HUES6 (cell line): ENCODE measurements at regions not wholly inside any gene's neighbourhood (a gene's known extent, or its start where the extent isn't known, plus 50 kb on each side); places are given as distances from the start of the nearest gene placed in this dataset.

ENCODE experiments used
- H3K27ac ChIP-seq: 2 replicates; pipeline ENCODE4 v1.7.0; 2013; ENCODE audit warnings: low read depth, mild to moderate bottlenecking, low read length, inconsistent platforms
- H3K27me3 ChIP-seq: 2 replicates; pipeline ENCODE4 v1.6.1; 2013; ENCODE audit warnings: low read length; ENCODE audit not compliant: control insufficient read depth, insufficient read depth
- H3K36me3 ChIP-seq: 2 replicates; pipeline ENCODE4 v1.6.1; 2013; ENCODE audit warnings: low read length; ENCODE audit not compliant: control insufficient read depth, insufficient read depth
- H3K4me1 ChIP-seq: 2 replicates; pipeline ENCODE4 v1.6.1; 2013; ENCODE audit warnings: low read length; ENCODE audit not compliant: control insufficient read depth, insufficient read depth
- H3K4me3 ChIP-seq: 2 replicates; pipeline ENCODE4 v1.5.1; 2013; ENCODE audit warnings: low read depth, low read length
- H3K9ac ChIP-seq: one replicate; pipeline ENCODE4 v1.6.1; 2013; ENCODE audit warnings: mild to moderate bottlenecking, low read length
- H3K9me3 ChIP-seq: 2 replicates; pipeline ENCODE4 v1.6.1; 2013; ENCODE audit warnings: low read depth, low read length; ENCODE audit not compliant: control insufficient read depth, insufficient read depth

DNA sequence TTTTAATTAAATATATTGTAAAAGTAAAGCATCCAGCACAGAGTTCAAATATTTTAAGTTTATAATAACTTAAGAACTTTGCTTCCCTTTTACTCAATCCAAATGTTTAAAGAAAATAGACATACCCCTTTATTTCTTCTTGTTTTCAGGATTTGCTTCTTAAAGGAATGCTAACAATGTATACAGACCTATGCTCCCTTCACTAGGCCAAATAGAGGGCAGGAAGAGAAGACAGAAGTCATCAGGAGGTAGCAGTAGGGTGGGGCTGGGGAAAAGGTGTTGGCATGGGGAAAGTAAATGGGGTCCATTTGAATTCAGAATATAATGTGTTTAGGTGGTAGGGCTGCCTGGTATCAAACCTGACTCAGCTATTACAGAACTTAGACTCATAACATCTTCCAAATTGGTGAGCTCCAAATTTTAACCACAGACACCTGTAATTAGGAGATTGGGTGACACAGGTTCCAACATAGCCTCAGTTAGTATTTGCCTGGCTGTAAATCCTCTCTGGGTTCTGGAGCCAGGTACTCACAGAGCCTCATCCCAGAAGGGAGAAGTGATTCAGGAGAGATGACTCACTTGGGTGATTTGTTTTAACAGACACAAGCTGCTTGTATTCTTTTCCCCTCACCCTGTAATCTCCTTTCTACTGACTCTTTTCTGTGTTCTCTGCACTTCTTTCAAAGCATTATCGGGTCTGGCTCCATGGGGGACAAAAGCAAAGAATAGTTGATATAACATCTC, 60.1 kb upstream of the DUSP10 start:
- Histone ChIP-seq H3K36me3 (no peaks in the 10 kb centered on the region), H3K4me3 (no peak overlapping the region), H3K27me3 (no peaks in the 10 kb centered on the region), H3K9me3 (peaks cover 7% of the 10 kb centered on the region; the same call in 1 of the 2 replicates), H3K27ac (no peak overlapping the region), H3K9ac (no peak overlapping the region), H3K4me1 (peaks cover 16% of the 10 kb centered on the region; the same call in 1 of the 2 replicates)

- Histone ChIP-seq H3K27ac (no peak overlapping the region), H3K4me3 (no peak overlapping the region), H3K9me3 (peaks cover 7% of the 10 kb centered on the region; the same call in 1 of the 2 replicates), H3K9ac (no peak overlapping the region), H3K4me1 (peaks cover 16% of the 10 kb centered on the region; the same call in 1 of the 2 replicates), H3K36me3 (no peaks in the 10 kb centered on the region), H3K27me3 (no peaks in the 10 kb centered on the region)
Observed at GRCh38 chr1:221801251-221801661, 59.4 kb upstream of the DUSP10 start.

DNA sequence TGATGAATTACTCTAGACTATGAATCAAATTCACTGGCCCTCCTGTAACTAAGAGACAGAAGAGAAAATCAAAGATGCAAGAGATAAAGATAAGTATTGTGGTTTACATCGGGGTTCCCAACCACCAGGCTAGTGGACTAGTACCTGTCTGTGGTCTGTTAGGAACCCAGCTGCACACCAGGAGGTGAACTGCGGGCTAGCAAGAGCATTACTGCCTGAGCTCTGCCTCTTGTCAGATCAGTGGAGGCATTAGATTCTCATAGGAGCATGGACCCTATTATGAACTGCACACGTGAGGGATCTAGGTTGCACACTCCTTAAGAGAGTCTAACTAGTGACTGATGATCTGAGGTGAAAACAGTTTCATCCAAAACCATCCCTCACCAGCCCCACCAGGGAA, 58.9 kb upstream of the DUSP10 start:
- no peaks in the 10 kb centered on the region for H3K36me3 ChIP-seq
- H3K4me3 ChIP-seq, result no peak overlapping the region
- peaks cover 7% of the 10 kb centered on the region; the same call in 1 of the 2 replicates for H3K9me3 ChIP-seq
- no peaks in the 10 kb centered on the region for H3K27me3 ChIP-seq
- peaks cover 16% of the 10 kb centered on the region; the same call in 1 of the 2 replicates for H3K4me1 ChIP-seq
- no peak overlapping the region for H3K9ac ChIP-seq
- no peak overlapping the region for H3K27ac ChIP-seq

DNA sequence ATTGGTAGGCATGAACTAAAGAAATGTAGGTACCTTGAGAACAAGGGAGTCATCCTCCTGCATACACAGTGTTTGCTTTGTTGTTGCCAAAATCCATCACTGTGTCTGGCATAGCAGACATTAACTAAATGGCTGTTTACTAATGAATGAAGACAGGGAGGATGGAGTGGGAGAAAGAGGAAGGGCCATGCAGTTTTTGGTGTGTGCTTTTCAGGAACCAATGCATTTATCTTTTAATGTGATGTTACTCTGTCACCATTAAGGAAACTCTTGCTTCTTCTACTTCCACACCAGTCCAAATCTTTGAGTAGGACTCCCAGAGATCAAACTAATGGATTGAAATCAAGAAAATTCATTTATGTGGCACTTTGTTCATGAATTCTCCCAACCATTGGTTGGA, 55.6 kb upstream of the DUSP10 start:
- peaks cover 7% of the 10 kb centered on the region; the same call in 1 of the 2 replicates for H3K9me3 ChIP-seq
- no peak overlapping the region for H3K9ac ChIP-seq
- H3K36me3 ChIP-seq, result no peaks in the 10 kb centered on the region
- peaks cover 14% of the 10 kb centered on the region; the same call in 1 of the 2 replicates for H3K4me1 ChIP-seq
- no peaks in the 10 kb centered on the region for H3K27me3 ChIP-seq
- H3K27ac ChIP-seq, result no peak overlapping the region
- H3K4me3 ChIP-seq, result no peak overlapping the region

- H3K4me1 ChIP-seq, result peaks cover 6% of the 10 kb centered on the region; the same call in 1 of the 2 replicates
- H3K9me3 ChIP-seq, result peaks cover 7% of the 10 kb centered on the region; the same call in 1 of the 2 replicates
- no peaks in the 10 kb centered on the region for H3K27me3 ChIP-seq
- H3K4me3 ChIP-seq, result no peak overlapping the region
- H3K9ac ChIP-seq, result no peak overlapping the region
- H3K36me3 ChIP-seq, result no peaks in the 10 kb centered on the region
- H3K27ac ChIP-seq, result no peak overlapping the region
Observed at GRCh38 chr1:221796700-221797099, 54.8 kb upstream of the DUSP10 start.

GRCh38 chr1:221795380-221795779, 53.5 kb upstream of the DUSP10 start:
- no peaks in the 10 kb centered on the region for H3K27me3 ChIP-seq
- H3K4me1 ChIP-seq, result no peaks in the 10 kb centered on the region; the same call in 1 of the 2 replicates

DNA sequence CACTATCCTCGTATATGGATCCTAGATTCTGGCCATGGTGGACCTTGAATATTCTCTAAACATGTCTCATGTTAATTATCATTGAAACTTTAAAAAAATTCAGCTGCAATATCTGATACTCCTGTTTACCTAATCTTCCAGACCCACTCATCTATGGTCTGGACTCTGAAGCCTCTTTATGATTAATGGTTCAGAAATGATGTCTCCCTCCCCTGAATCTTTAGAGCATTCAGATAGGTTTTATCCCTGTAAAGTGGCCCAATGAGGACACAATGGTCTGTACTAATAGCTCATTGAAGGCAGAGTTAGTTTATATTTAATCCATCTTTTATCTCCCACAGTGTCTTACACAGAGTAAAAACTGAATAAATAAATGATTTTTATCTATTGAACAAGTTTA, 53.0 kb upstream of the DUSP10 start:
- Histone ChIP-seq H3K27ac (no peak overlapping the region), H3K36me3 (no peaks in the 10 kb centered on the region), H3K27me3 (no peaks in the 10 kb centered on the region), H3K4me1 (no peaks in the 10 kb centered on the region; the same call in 1 of the 2 replicates), H3K9me3 (peaks cover 7% of the 10 kb centered on the region; the same call in 1 of the 2 replicates), H3K9ac (no peak overlapping the region), H3K4me3 (no peak overlapping the region)

More at GRCh38 chr1:221795380-221795779, 53.5 kb upstream of the DUSP10 start:
- no peak overlapping the region for H3K4me3 ChIP-seq
- no peaks in the 10 kb centered on the region for H3K36me3 ChIP-seq
- H3K9me3 ChIP-seq, result peaks cover 7% of the 10 kb centered on the region; the same call in 1 of the 2 replicates
- no peak overlapping the region for H3K27ac ChIP-seq
- H3K9ac ChIP-seq, result no peak overlapping the region

- H3K9me3 ChIP-seq, result no peaks in the 10 kb centered on the region; the same call in 1 of the 2 replicates
- no peak overlapping the region for H3K27ac ChIP-seq
- no peak overlapping the region for H3K9ac ChIP-seq
Observed at GRCh38 chr1:221794079-221794670, 52.3 kb upstream of the DUSP10 start.

GRCh38 chr1:221793439-221794078, 51.7 kb upstream of the DUSP10 start:
- Histone ChIP-seq H3K27me3 (no peaks in the 10 kb centered on the region), H3K9me3 (no peaks in the 10 kb centered on the region), H3K9ac (no peak overlapping the region), H3K4me1 (no peaks in the 10 kb centered on the region; the same call in 1 of the 2 replicates), H3K36me3 (no peaks in the 10 kb centered on the region), H3K4me3 (no peak overlapping the region), H3K27ac (no peak overlapping the region)

More at GRCh38 chr1:221794079-221794670, 52.3 kb upstream of the DUSP10 start:
- Histone ChIP-seq H3K4me3 (no peak overlapping the region), H3K36me3 (no peaks in the 10 kb centered on the region), H3K27me3 (no peaks in the 10 kb centered on the region), H3K4me1 (no peaks in the 10 kb centered on the region; the same call in 1 of the 2 replicates)

DNA sequence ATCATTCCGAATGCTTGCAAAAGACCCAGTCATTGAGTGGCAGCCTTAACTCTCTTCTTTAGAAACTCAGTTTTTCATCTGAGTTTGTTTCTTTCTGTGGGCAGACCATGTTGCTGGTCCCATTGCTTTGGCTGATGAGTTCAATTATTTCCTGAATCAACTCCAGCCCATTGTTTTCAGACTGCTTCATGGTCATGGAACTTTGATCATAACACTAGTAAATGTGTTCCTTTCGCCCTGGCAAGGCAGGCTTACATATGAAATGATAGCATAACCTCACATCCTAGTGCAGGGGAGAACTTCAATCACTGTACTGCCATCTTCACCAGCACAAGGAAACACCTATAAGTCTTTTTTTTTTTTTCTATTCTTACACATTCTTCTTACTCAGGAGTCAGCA, 50.0 kb upstream of the DUSP10 start:
- Histone ChIP-seq H3K27ac (no peak overlapping the region), H3K4me1 (peaks cover 2% of the 10 kb centered on the region; the same call in 1 of the 2 replicates), H3K4me3 (no peak overlapping the region), H3K9me3 (no peaks in the 10 kb centered on the region), H3K9ac (no peak overlapping the region), H3K36me3 (no peaks in the 10 kb centered on the region), H3K27me3 (no peaks in the 10 kb centered on the region)
